Gastrocnemius medialis (tissue), 4 donors: ENCODE measurements at regions not wholly inside any gene's neighbourhood (a gene's known extent, or its start where the extent isn't known, plus 50 kb on each side); places are given as distances from the start of the nearest gene placed in this dataset.

Experiments used
- POLR2A ChIP-seq, 2 donors: fragments of 450-650 bp; IDR thresholded peaks; one replicate each; pipeline ENCODE4 v1.6.1; 2017; ENCODE audit warnings: antibody characterized with exemption in 2 of 2, mild to moderate bottlenecking in 2 of 2, moderate library complexity in 2 of 2
- TF ChIP-seq, protein P1 (sequence below), 5 experiments: fragments of 450-650 bp in 3 of 5; fragments of 200-600 bp in 2 of 5; sonication (generic) in 2 of 5; IDR thresholded peaks in 4 of 5; conservative IDR thresholded peaks in 1 of 5; 1 replicate in 4 of 5; 2 replicates in 1 of 5; pipeline ENCODE4 v1.5.1; 2016 to 2019; ENCODE audit warnings: antibody characterized with exemption in 5 of 5, mild to moderate bottlenecking in 3 of 5, moderate library complexity in 3 of 5

DNA sequence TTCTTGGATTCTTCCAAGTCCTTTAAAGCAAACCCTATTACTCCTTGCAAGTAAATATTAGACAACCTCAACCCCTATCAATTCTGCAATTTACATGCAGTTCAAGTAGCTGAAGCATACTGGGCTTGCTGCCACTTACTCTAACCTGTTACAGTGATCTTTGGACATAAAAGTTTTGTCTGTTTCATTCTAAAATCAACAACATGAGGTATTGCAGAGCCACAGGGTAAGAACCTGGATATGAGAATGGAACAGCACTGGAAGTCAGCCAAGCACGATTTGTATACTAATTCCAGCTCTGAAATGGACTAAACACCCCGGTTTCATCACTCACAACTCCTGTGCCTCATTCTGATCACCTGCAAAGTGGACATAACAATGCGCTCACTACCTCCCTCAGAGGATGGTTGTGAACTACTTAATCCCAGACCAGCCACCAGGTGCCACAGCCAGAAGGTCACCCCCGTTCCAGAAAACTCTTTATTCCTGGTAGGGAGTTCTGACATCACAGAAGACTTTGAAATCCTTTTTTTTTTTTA, 270.0 kb downstream of the ADGB start:
- TF ChIP-seq, protein P1, sequence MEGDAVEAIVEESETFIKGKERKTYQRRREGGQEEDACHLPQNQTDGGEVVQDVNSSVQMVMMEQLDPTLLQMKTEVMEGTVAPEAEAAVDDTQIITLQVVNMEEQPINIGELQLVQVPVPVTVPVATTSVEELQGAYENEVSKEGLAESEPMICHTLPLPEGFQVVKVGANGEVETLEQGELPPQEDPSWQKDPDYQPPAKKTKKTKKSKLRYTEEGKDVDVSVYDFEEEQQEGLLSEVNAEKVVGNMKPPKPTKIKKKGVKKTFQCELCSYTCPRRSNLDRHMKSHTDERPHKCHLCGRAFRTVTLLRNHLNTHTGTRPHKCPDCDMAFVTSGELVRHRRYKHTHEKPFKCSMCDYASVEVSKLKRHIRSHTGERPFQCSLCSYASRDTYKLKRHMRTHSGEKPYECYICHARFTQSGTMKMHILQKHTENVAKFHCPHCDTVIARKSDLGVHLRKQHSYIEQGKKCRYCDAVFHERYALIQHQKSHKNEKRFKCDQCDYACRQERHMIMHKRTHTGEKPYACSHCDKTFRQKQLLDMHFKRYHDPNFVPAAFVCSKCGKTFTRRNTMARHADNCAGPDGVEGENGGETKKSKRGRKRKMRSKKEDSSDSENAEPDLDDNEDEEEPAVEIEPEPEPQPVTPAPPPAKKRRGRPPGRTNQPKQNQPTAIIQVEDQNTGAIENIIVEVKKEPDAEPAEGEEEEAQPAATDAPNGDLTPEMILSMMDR (IDR thresholded peaks at IDR 0.05 in 4 of 5, conservative IDR thresholded peaks at IDR 0.05 in 1 of 5) = no peak
- TF ChIP-seq POLR2A (IDR thresholded peaks at IDR 0.05) = no peak
